Breast epithelium (tissue), 4 donors: ENCODE measurements at regions not wholly inside any gene's neighbourhood (a gene's known extent, or its start where the extent isn't known, plus 50 kb on each side); places are given as distances from the start of the nearest gene placed in this dataset.

ENCODE experiments used
- DNase-seq, 2 donors: peaks; one replicate each; pipeline ENCODE4 v3.0.0-alpha.2; 2019; ENCODE audit warnings: low spot score in 2 of 2
- H3K27ac ChIP-seq, 2 donors: fragments of 200-600 bp; sonication (generic) in 1 of 2; one replicate each; pipeline ENCODE4 v1.5.1; 2016 to 2019; ENCODE audit warnings: mild to moderate bottlenecking in 1 of 2
- H3K27me3 ChIP-seq, 2 donors: fragments of 200-600 bp; sonication (generic) in 1 of 2; one replicate each; pipeline versions ENCODE4 v1.5.1 to v1.6.0; 2017 to 2019; ENCODE audit warnings: control low read depth in 1 of 2, mild to moderate bottlenecking in 1 of 2
- H3K36me3 ChIP-seq: fragments of 200-600 bp; one replicate; pipeline ENCODE4 v1.5.1; 2019
- H3K4me1 ChIP-seq, 2 donors: fragments of 200-600 bp; sonication (generic); one replicate each; pipeline ENCODE4 v1.5.1; 2016 to 2019; ENCODE audit warnings: control low read depth in 1 of 2
- H3K4me3 ChIP-seq, 3 donors: fragments of 200-600 bp; sonication (generic); 1 replicate in 2 of 3; 2 replicates in 1 of 3; pipeline ENCODE4 v1.5.1; 2016 to 2019; ENCODE audit warnings: mild to moderate bottlenecking in 3 of 3, moderate library complexity in 2 of 3
- H3K9me3 ChIP-seq, 2 donors: fragments of 200-600 bp; sonication (generic) in 1 of 2; one replicate each; pipeline ENCODE4 v1.5.1; 2016 to 2019; ENCODE audit warnings: control low read depth in 1 of 2
- CTCF ChIP-seq, 3 donors: fragments of 450-650 bp; IDR thresholded peaks; one replicate each; pipeline ENCODE4 v1.5.1; 2016 to 2017; ENCODE audit warnings: antibody characterized with exemption in 3 of 3, mild to moderate bottlenecking in 3 of 3, moderate library complexity in 3 of 3
- POLR2A ChIP-seq: fragments of 450-650 bp; IDR thresholded peaks from one replicate; pipeline ENCODE4 v1.6.1; 2016; ENCODE audit warnings: antibody characterized with exemption, mild to moderate bottlenecking, moderate library complexity
- POLR2AphosphoS5 ChIP-seq, 3 donors: sonication (generic); formaldehyde crosslinking; IDR thresholded peaks; one replicate each; pipeline ENCODE4 v1.6.1; 2017; ENCODE audit warnings: antibody characterized with exemption in 3 of 3
- intact Hi-C: fragments of 100-400 bp; cut with DNase I; formaldehyde crosslinking; loops from one replicate; pipeline ENCODE4 v1.15.1; 2023; ENCODE audit warnings: low total_unique reads

- DNase-seq, result no peak
- no peaks in the 10 kb centered on the region for H3K4me1 ChIP-seq
- H3K4me3 ChIP-seq, result no peak overlapping the region
- no peaks in the 10 kb centered on the region for H3K9me3 ChIP-seq
- no peak overlapping the region for H3K27ac ChIP-seq
- TF ChIP-seq POLR2AphosphoS5 (IDR thresholded peaks at IDR 0.05) (no peak), CTCF (IDR thresholded peaks at IDR 0.05) (no peak), POLR2A (no peak)
- no peaks in the 10 kb centered on the region for H3K27me3 ChIP-seq
- intact Hi-C loops, result no loop called here
- no peaks in the 10 kb centered on the region for H3K36me3 ChIP-seq
These were observed 440.9 kb upstream of the NRXN1 start for GRCh38 chr2:51472783-51473182.

GRCh38 chr2:51472300-51472699, 440.4 kb upstream of the NRXN1 start:
- Histone ChIP-seq H3K4me3 (no peak overlapping the region), H3K9me3 (no peaks in the 10 kb centered on the region), H3K4me1 (no peaks in the 10 kb centered on the region), H3K27ac (no peak overlapping the region), H3K27me3 (no peaks in the 10 kb centered on the region), H3K36me3 (no peaks in the 10 kb centered on the region)
- no peak for DNase-seq
- no peak for TF ChIP-seq POLR2AphosphoS5 (IDR thresholded peaks at IDR 0.05)
- TF ChIP-seq CTCF (IDR thresholded peaks at IDR 0.05), result no peak
- TF ChIP-seq POLR2A, result no peak
- intact Hi-C loops, result no loop called here

DNA sequence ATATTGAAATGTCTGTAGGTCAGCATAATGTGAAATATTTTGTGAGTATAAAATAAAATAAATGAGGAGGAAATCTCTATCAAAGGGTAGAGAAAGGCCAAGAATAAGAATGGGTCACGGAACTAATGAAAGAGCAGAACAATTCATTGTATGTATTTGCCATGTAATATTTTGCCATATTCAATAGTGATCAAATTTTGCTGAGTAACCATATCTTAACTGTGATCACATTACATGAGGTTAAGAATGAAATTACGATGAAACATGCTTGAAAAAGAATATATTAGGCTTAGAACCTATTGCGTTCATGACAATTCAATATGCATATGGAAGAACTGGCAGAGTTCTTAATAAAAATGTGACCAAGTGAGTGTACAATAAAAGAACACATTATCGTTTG, 437.2 kb upstream of the NRXN1 start:
- Histone ChIP-seq H3K27ac (no peak overlapping the region), H3K27me3 (no peaks in the 10 kb centered on the region), H3K9me3 (no peaks in the 10 kb centered on the region), H3K4me1 (no peaks in the 10 kb centered on the region), H3K36me3 (no peaks in the 10 kb centered on the region), H3K4me3 (no peak overlapping the region)
- TF ChIP-seq POLR2AphosphoS5 (IDR thresholded peaks at IDR 0.05) (no peak), CTCF (IDR thresholded peaks at IDR 0.05) (no peak), POLR2A (no peak)
- DNase-seq, result no peak
- intact Hi-C loops, result no loop called here

GRCh38 chr2:51465326-51465725, 433.4 kb upstream of the NRXN1 start:
- intact Hi-C loops, result no loop called here
- no peak overlapping the region for H3K4me3 ChIP-seq
- no peak for TF ChIP-seq POLR2AphosphoS5 (IDR thresholded peaks at IDR 0.05)
- no peak for TF ChIP-seq POLR2A
- no peak for TF ChIP-seq CTCF (IDR thresholded peaks at IDR 0.05)
- H3K36me3 ChIP-seq, result no peaks in the 10 kb centered on the region
- DNase-seq, result no peak
- H3K4me1 ChIP-seq, result no peaks in the 10 kb centered on the region
- H3K27me3 ChIP-seq, result no peaks in the 10 kb centered on the region
- no peak overlapping the region for H3K27ac ChIP-seq
- H3K9me3 ChIP-seq, result no peaks in the 10 kb centered on the region

GRCh38 chr2:51454177-51454576, 422.2 kb upstream of the NRXN1 start:
- Histone ChIP-seq H3K27ac (no peak overlapping the region), H3K9me3 (peaks cover 0 to 7% of the 10 kb centered on the region in 2 donors), H3K27me3 (no peaks in the 10 kb centered on the region), H3K4me1 (no peaks in the 10 kb centered on the region), H3K36me3 (no peaks in the 10 kb centered on the region), H3K4me3 (no peak overlapping the region)
- no peak for DNase-seq
- intact Hi-C loops, result no loop called here
- TF ChIP-seq POLR2AphosphoS5 (IDR thresholded peaks at IDR 0.05) (no peak), CTCF (IDR thresholded peaks at IDR 0.05) (no peak), POLR2A (no peak)
